CD4-positive, alpha-beta T cell treated with Interleukin-15 for 4 hours (primary cell): ENCODE measurements at regions not wholly inside any gene's neighbourhood (a gene's known extent, or its start where the extent isn't known, plus 50 kb on each side); places are given as distances from the start of the nearest gene placed in this dataset.

Experiments
- DNase-seq: peaks from one replicate; pipeline ENCODE4 v3.0.0-alpha.2; 2020; ENCODE audit warnings: low spot score

GRCh38 chr2:138105358-138105757 lies 141.1 kb downstream of the HNMT start:
- DNase-seq: no peak

- DNase-seq: no peak
Measured at GRCh38 chr2:138106606-138107005, 142.3 kb downstream of the HNMT start.

- DNase-seq: no peak
Measured at GRCh38 chr2:138107288-138107687, 143.0 kb downstream of the HNMT start.

GRCh38 chr2:138110453-138111083 lies 146.3 kb downstream of the HNMT start:
- no peak for DNase-seq

GRCh38 chr2:138112536-138112935 lies 148.3 kb downstream of the HNMT start:
- DNase-seq: no peak

GRCh38 chr2:138113871-138114525 lies 149.7 kb downstream of the HNMT start:
- DNase-seq: no peak

- no peak for DNase-seq
Measured at GRCh38 chr2:138115666-138116065, 151.4 kb downstream of the HNMT start.

- no peak for DNase-seq
Measured at GRCh38 chr2:138116456-138116855, 152.2 kb downstream of the HNMT start.

- DNase-seq: no peak
Measured at GRCh38 chr2:138121666-138122661, 157.7 kb downstream of the HNMT start.

GRCh38 chr2:138122891-138123290 lies 158.6 kb downstream of the HNMT start:
- no peak for DNase-seq

- DNase-seq: no peak
Measured at GRCh38 chr2:138123741-138124140, 159.5 kb downstream of the HNMT start.

GRCh38 chr2:138124521-138124920 lies 160.2 kb downstream of the HNMT start:
- no peak for DNase-seq

GRCh38 chr2:138125306-138126288 lies 161.3 kb downstream of the HNMT start:
- no peak for DNase-seq

GRCh38 chr2:138132108-138132507 lies 167.8 kb downstream of the HNMT start:
- no peak for DNase-seq

- DNase-seq: no peak
Measured at GRCh38 chr2:138137949-138138348, 173.7 kb downstream of the HNMT start.

- no peak for DNase-seq
Measured at GRCh38 chr2:138147796-138148195, 183.5 kb downstream of the HNMT start.

- no peak for DNase-seq
Measured at GRCh38 chr2:138155304-138155703, 191.0 kb downstream of the HNMT start.

- DNase-seq: no peak
Measured at GRCh38 chr2:138157372-138157771, 193.1 kb downstream of the HNMT start.

GRCh38 chr2:138170485-138170884 lies 206.2 kb downstream of the HNMT start:
- no peak for DNase-seq

GRCh38 chr2:138171244-138171643 lies 207.0 kb downstream of the HNMT start:
- DNase-seq: no peak

GRCh38 chr2:138175066-138175465 lies 210.8 kb downstream of the HNMT start:
- DNase-seq: no peak
